Neural progenitor cell (in vitro differentiated cells): ENCODE measurements at regions not wholly inside any gene's neighbourhood (a gene's known extent, or its start where the extent isn't known, plus 50 kb on each side); places are given as distances from the start of the nearest gene placed in this dataset.

Experiments
- CTCF ChIP-seq: fragments of 200-600 bp; sonication (generic); IDR thresholded peaks from 2 replicates; pipeline ENCODE4 v1.5.1; 2017; ENCODE audit warnings: antibody characterized with exemption, mild to moderate bottlenecking
- EZH2 ChIP-seq: fragments of 200-600 bp; sonication (generic); IDR thresholded peaks from 2 replicates; pipeline ENCODE4 v1.6.1; 2017; ENCODE audit warnings: antibody characterized with exemption, mild to moderate bottlenecking, moderate library complexity

GRCh38 chr1:187313115-187313514, 484.4 kb downstream of the PLA2G4A start:
- TF ChIP-seq CTCF (no peak), EZH2 (no peak)
